Endothelial cell of umbilical vein (primary cell): ENCODE measurements at regions not wholly inside any gene's neighbourhood (a gene's known extent, or its start where the extent isn't known, plus 50 kb on each side); places are given as distances from the start of the nearest gene placed in this dataset.

Source experiments
- BruUV-seq: library from RNA; stranded (reverse); fragments of 400-500 nt; replicated peaks from 2 replicates; lab custom pipeline; 2021; lab: Mats Ljungman, UMichigan
- CTCF ChIA-PET: fragments of 300-600, 350-600 bp; sonication (Branson Sonifier 250); formaldehyde crosslinking; loops from one replicate; lab custom pipeline; 2021; ENCODE audit warnings: antibody characterized with exemption, inconsistent platforms; lab: Charles Lee
- POLR2A ChIA-PET: fragments of 300-600, 350-600 bp; sonication (Branson Sonifier 250); formaldehyde crosslinking; loops from one replicate; lab custom pipeline; 2021; ENCODE audit warnings: antibody characterized with exemption, inconsistent platforms; lab: Charles Lee
- DNase-seq: peaks from one replicate; pipeline ENCODE4 v3.0.0-alpha.2; 2011; ENCODE audit warnings: low read depth, low spot score
- FAIRE-seq: peaks from 2 replicates; lab custom pipeline; 2011; peaks lifted over from hg19 to GRCh38; lab: Jason Lieb, UNC
- H2AFZ ChIP-seq: 2 replicates; pipeline ENCODE4 v1.6.0; 2012; ENCODE audit warnings: low read depth, low read length, control low read depth, inconsistent platforms
- H3K27ac ChIP-seq: 2 replicates; pipeline ENCODE4 v1.5.1; 2011; ENCODE audit warnings: low read depth, mild to moderate bottlenecking, control low read depth, low read length, moderate library complexity; ENCODE audit not compliant: insufficient read depth
- H3K27me3 ChIP-seq, 2 experiments: 2 replicates each; pipeline versions ENCODE4 v1.6.0 to v1.6.1; 2011; ENCODE audit warnings: low read length in 2 of 2, mixed read lengths in 1 of 2; ENCODE audit not compliant: control insufficient read depth in 2 of 2, insufficient read depth in 2 of 2
- H3K36me3 ChIP-seq, 2 experiments: 2 replicates in 1 of 2; 3 replicates in 1 of 2; pipeline ENCODE4 v1.5.1; 2011; ENCODE audit warnings: low read length in 2 of 2, mild to moderate bottlenecking in 1 of 2, moderate library complexity in 1 of 2; ENCODE audit not compliant: control insufficient read depth in 2 of 2, insufficient read depth in 2 of 2; ENCODE audit errors: extremely low read depth in 1 of 2
- H3K4me1 ChIP-seq: 3 replicates; pipeline ENCODE4 v1.5.1; 2011; ENCODE audit warnings: mild to moderate bottlenecking, low read length; ENCODE audit not compliant: control insufficient read depth, insufficient read depth; ENCODE audit errors: extremely low read depth
- H3K4me2 ChIP-seq: 2 replicates; pipeline ENCODE4 v1.6.1; 2011; ENCODE audit warnings: low read length, control low read depth, mixed read lengths; ENCODE audit not compliant: insufficient read depth
- H3K4me3 ChIP-seq, 3 experiments: fragments of 200-600 bp in 1 of 3; sonication (generic), shearing (Covaris generic) in 1 of 3; replicated peaks in 1 of 3; 2 replicates each; pipeline ENCODE4 v1.5.1; 2011 to 2016; ENCODE audit warnings: control low read depth in 3 of 3, low read length in 3 of 3, mild to moderate bottlenecking in 2 of 3, inconsistent platforms in 1 of 3, low read depth in 1 of 3, moderate library complexity in 1 of 3; ENCODE audit not compliant: insufficient read depth in 1 of 3
- H3K79me2 ChIP-seq: 2 replicates; pipeline ENCODE4 v1.6.0; 2012; ENCODE audit warnings: low read length, inconsistent platforms; ENCODE audit not compliant: control insufficient read depth, insufficient read depth
- H3K9ac ChIP-seq: replicated peaks from 2 replicates; pipeline ENCODE3; 2011; ENCODE audit warnings: low read length, control low read depth; ENCODE audit not compliant: insufficient read depth; ENCODE audit errors: extremely low read depth
- H3K9me1 ChIP-seq: replicated peaks from 3 replicates; pipeline ENCODE4 v1.6.0; 2011; ENCODE audit warnings: mild to moderate bottlenecking, low read length; ENCODE audit not compliant: control insufficient read depth, insufficient read depth; ENCODE audit errors: extremely low read depth
- H3K9me3 ChIP-seq: replicated peaks from 2 replicates; pipeline ENCODE4 v1.5.1; 2012; ENCODE audit warnings: low read length, inconsistent platforms; ENCODE audit not compliant: control insufficient read depth, insufficient read depth
- H4K20me1 ChIP-seq: replicated peaks from 2 replicates; pipeline ENCODE3; 2011; ENCODE audit warnings: mild to moderate bottlenecking, low read length; ENCODE audit not compliant: control insufficient read depth, insufficient read depth; ENCODE audit errors: extremely low read depth
- CTCF ChIP-seq, 2 donors: IDR thresholded peaks; 1 replicate in 1 of 2; 2 replicates in 1 of 2; pipeline ENCODE4 v1.5.1; 2011; ENCODE audit warnings: low read length in 2 of 2, mild to moderate bottlenecking in 2 of 2, moderate library complexity in 2 of 2, control low read depth in 1 of 2, inconsistent platforms in 1 of 2, low read depth in 1 of 2; ENCODE audit not compliant: insufficient read depth in 1 of 2; ENCODE audit errors: extremely low read depth in 1 of 2
- EZH2 ChIP-seq: IDR thresholded peaks from 2 replicates; pipeline ENCODE4 v1.6.1; 2012; ENCODE audit warnings: borderline replicate concordance, low read depth, mild to moderate bottlenecking, moderate library complexity, low read length, inconsistent platforms; ENCODE audit not compliant: severe bottlenecking
- FOS ChIP-seq: IDR thresholded peaks from 2 replicates; pipeline ENCODE4 v1.6.1; 2011; ENCODE audit warnings: mild to moderate bottlenecking, low read length, moderate library complexity, borderline replicate concordance; ENCODE audit not compliant: insufficient read depth
- GATA2 ChIP-seq: IDR thresholded peaks from 2 replicates; pipeline ENCODE4 v1.7.0; 2011; ENCODE audit warnings: low read depth, mild to moderate bottlenecking, moderate library complexity, mixed read lengths, low read length; ENCODE audit not compliant: insufficient read length, insufficient read depth
- JUN ChIP-seq: IDR thresholded peaks from 2 replicates; pipeline ENCODE4 v1.6.1; 2011; ENCODE audit warnings: borderline replicate concordance, low read depth; ENCODE audit not compliant: insufficient read length, insufficient read depth
- MAX ChIP-seq: IDR thresholded peaks from 2 replicates; pipeline ENCODE4 v1.6.1; 2011; ENCODE audit not compliant: insufficient read depth, insufficient read length
- MYC ChIP-seq: IDR thresholded peaks from one replicate; pipeline ENCODE4 v1.6.1; 2011; ENCODE audit warnings: mild to moderate bottlenecking, low read depth, low read length
- POLR2A ChIP-seq: IDR thresholded peaks from 2 replicates; pipeline ENCODE4 v1.6.1; 2012; ENCODE audit warnings: low read depth, mild to moderate bottlenecking, control low read depth, low read length
- POLR2AphosphoS5 ChIP-seq: IDR thresholded peaks from 2 replicates; pipeline ENCODE4 v1.6.1; 2012; ENCODE audit warnings: low read depth, mild to moderate bottlenecking, control low read depth, low read length, moderate library complexity; ENCODE audit not compliant: insufficient read depth
- dilution Hi-C: fragments of 300-500 bp; cut with MboI; formaldehyde crosslinking; loops from one replicate; pipeline ENCODE4 v1.15.0; 2019; ENCODE audit warnings: low sequenced_read_pairs; ENCODE audit not compliant: extremely low pct_ligation_motif_present
- intact Hi-C: fragments of 100-400 bp; cut with micrococcal nuclease; formaldehyde crosslinking; loops from one replicate; pipeline ENCODE4 v1.10.0; 2022

- Histone ChIP-seq H4K20me1 (no peaks in the 10 kb centered on the region), H3K9me3 (no peaks in the 10 kb centered on the region), H3K4me3 (no peak overlapping the region), H3K27me3 (peaks cover 0 to 2% of the 10 kb centered on the region in 2 experiments), H3K36me3 (no peaks in the 10 kb centered on the region), H3K27ac (no peak overlapping the region), H3K79me2 (no peaks in the 10 kb centered on the region), H3K4me2 (no peak overlapping the region), H3K9ac (no peak overlapping the region), H3K9me1 (no peaks in the 10 kb centered on the region), H2AFZ (no peak overlapping the region), H3K4me1 (no peaks in the 10 kb centered on the region)
- DNase-seq = no peak
- dilution Hi-C loops = no loop called here
- POLR2A ChIA-PET = no interaction called here
- FAIRE-seq = no peak
- TF ChIP-seq FOS (no peak), CTCF (IDR thresholded peaks at IDR 0.05; ENCODE audit: extremely low read depth in 1 of 2, insufficient read depth in 1 of 2, low read depth in 1 of 2, low read length in 2 of 2) (no peak), GATA2 (no peak), POLR2A (no peak), MAX (no peak), MYC (no peak), POLR2AphosphoS5 (no peak), EZH2 (no peak), JUN (no peak)
- intact Hi-C loops = no loop called here
- CTCF ChIA-PET = no interaction called here
- BruUV-seq = no TSS peak
These were observed 377.6 kb upstream of the GATB start for GRCh38 chr4:152138451-152138850.
